GM12878 (cell line): ENCODE measurements at regions not wholly inside any gene's neighbourhood (a gene's known extent, or its start where the extent isn't known, plus 50 kb on each side); places are given as distances from the start of the nearest gene placed in this dataset.

Experiments
- ATAC-seq: fragments of 200-7000 bp; cut with Tn5 transposase; 3 replicates; pipeline ENCODE4 v1.9.1; 2020; ENCODE audit warnings: mild to moderate bottlenecking, moderate library complexity
- BruUV-seq: library from RNA; stranded (reverse); fragments of 400-500 nt; replicated peaks from 2 replicates; lab custom pipeline; 2021; lab: Mats Ljungman, UMichigan
- CTCF ChIA-PET: fragments of 300-600 bp; sonication (Branson Sonifier 250); formaldehyde crosslinking; extraction: SDS; loops from one replicate; lab custom pipeline; 2021; ENCODE audit warnings: inconsistent platforms; lab: Yijun Ruan, JAX
- POLR2A ChIA-PET: fragments of 350-600 bp; formaldehyde crosslinking; extraction: SDS; loops from one replicate; lab custom pipeline; 2021; ENCODE audit warnings: inconsistent platforms; lab: Charles Lee
- RAD21 ChIA-PET: fragments of 300-600 bp; sonication (Branson Sonifier 250); formaldehyde crosslinking; loops from one replicate; lab custom pipeline; 2023; ENCODE audit warnings: antibody characterized with exemption; ENCODE audit not compliant: unreplicated experiment; lab: Charles Lee
- SMC1A ChIA-PET: fragments of 300-600 bp; sonication (Branson Sonifier 250); formaldehyde crosslinking; loops from one replicate; lab custom pipeline; 2023; ENCODE audit not compliant: unreplicated experiment, uncharacterized antibody; lab: Charles Lee
- DNase-seq: peaks from one replicate; pipeline ENCODE4 v3.0.0-alpha.2; 2011; ENCODE audit warnings: low read depth, low spot score
- FAIRE-seq: peaks from 3 replicates; lab custom pipeline; 2011; peaks lifted over from hg19 to GRCh38; lab: Jason Lieb, UNC
- H2AFZ ChIP-seq: 2 replicates; pipeline ENCODE4 v1.6.0; 2011; ENCODE audit warnings: low read depth, low read length, control low read depth; ENCODE audit not compliant: control insufficient read depth
- H3K27ac ChIP-seq: 2 replicates; pipeline ENCODE4 v1.5.1; 2011; ENCODE audit warnings: control low read depth; ENCODE audit not compliant: control insufficient read depth, insufficient read depth
- H3K27me3 ChIP-seq, 2 experiments: replicated peaks in 1 of 2; 2 replicates each; pipeline versions ENCODE4 v1.6.0 to v1.6.1; 2011; ENCODE audit warnings: low read length in 1 of 2; ENCODE audit not compliant: control insufficient read depth in 2 of 2, insufficient read depth in 2 of 2
- H3K36me3 ChIP-seq, 2 experiments: 2 replicates each; pipeline ENCODE4 v1.5.1; 2011; ENCODE audit warnings: low read length in 1 of 2; ENCODE audit not compliant: control insufficient read depth in 2 of 2, insufficient read depth in 2 of 2
- H3K4me1 ChIP-seq: 2 replicates; pipeline ENCODE4 v1.6.1; 2011; ENCODE audit warnings: mild to moderate bottlenecking, low read length, moderate library complexity, mixed read lengths; ENCODE audit not compliant: control insufficient read depth, insufficient read depth
- H3K4me2 ChIP-seq: 2 replicates; pipeline ENCODE4 v1.6.0; 2011; ENCODE audit warnings: control low read depth; ENCODE audit not compliant: control insufficient read depth, insufficient read depth
- H3K4me3 ChIP-seq: fragments of 200-600 bp; sonication (generic); 2 replicates; pipeline ENCODE4 v1.5.1; 2016
- H3K79me2 ChIP-seq: 2 replicates; pipeline ENCODE4 v1.6.0; 2011; ENCODE audit warnings: low read length; ENCODE audit not compliant: control insufficient read depth, insufficient read depth
- H3K9ac ChIP-seq: 2 replicates; pipeline ENCODE4 v1.8.0; 2011; ENCODE audit warnings: low read length, control low read depth, mixed read lengths; ENCODE audit not compliant: control insufficient read depth, insufficient read depth
- H3K9me3 ChIP-seq: replicated peaks from 3 replicates; pipeline ENCODE4 v1.5.1; 2011; ENCODE audit warnings: mild to moderate bottlenecking, low read length; ENCODE audit not compliant: control insufficient read depth, insufficient read depth
- H4K20me1 ChIP-seq: 2 replicates; pipeline ENCODE4 v1.6.0; 2011; ENCODE audit not compliant: control insufficient read depth, insufficient read depth
- BCL11A ChIP-seq: IDR thresholded peaks from 2 replicates; pipeline ENCODE4 v1.6.1; 2011; ENCODE audit warnings: low read depth, low read length
- BHLHE40 ChIP-seq, 2 experiments: fragments of 450-650 bp in 1 of 2; IDR thresholded peaks; 2 replicates each; pipeline ENCODE4 v1.6.1; 2011 to 2017; ENCODE audit warnings: low read depth in 2 of 2, borderline replicate concordance in 1 of 2, improper control_type of control experiment in 1 of 2, low read length in 1 of 2, mild to moderate bottlenecking in 1 of 2
- EP300 ChIP-seq, 2 experiments: fragments of 150-350 bp in 1 of 2; IDR thresholded peaks; 2 replicates each; pipeline ENCODE4 v1.6.1; 2011 to 2012; ENCODE audit warnings: low read depth in 2 of 2, low read length in 2 of 2, borderline replicate concordance in 1 of 2, improper control_type of control experiment in 1 of 2, inconsistent platforms in 1 of 2; ENCODE audit not compliant: control insufficient read depth in 1 of 2
- NRF1 ChIP-seq: conservative IDR thresholded peaks from 2 replicates; pipeline ENCODE4 v1.6.1; 2011; ENCODE audit warnings: mild to moderate bottlenecking, low read depth, low read length, improper control_type of control experiment
- PAX5 ChIP-seq: IDR thresholded peaks from 2 replicates; pipeline ENCODE4 v1.6.1; 2011; ENCODE audit warnings: low read depth, low read length, borderline replicate concordance
- RAD21 ChIP-seq: IDR thresholded peaks from 2 replicates; pipeline ENCODE4 v1.6.1; 2011; ENCODE audit warnings: mild to moderate bottlenecking, low read depth, low read length, moderate library complexity; ENCODE audit not compliant: insufficient read depth
- SMAD5 ChIP-seq: IDR thresholded peaks from 2 replicates; pipeline ENCODE4 v1.6.1; 2016; ENCODE audit warnings: antibody characterized with exemption, low read depth
- TARDBP ChIP-seq: IDR thresholded peaks from 2 replicates; pipeline ENCODE4 v1.6.1; 2016; ENCODE audit warnings: borderline replicate concordance
- ZNF217 ChIP-seq: fragments of 450-650 bp; IDR thresholded peaks from 2 replicates; pipeline ENCODE4 v1.6.1; 2017; ENCODE audit warnings: antibody characterized with exemption, mild to moderate bottlenecking
- ZSCAN29 ChIP-seq: fragments of 450-650 bp; IDR thresholded peaks from 2 replicates; pipeline ENCODE4 v1.6.1; 2017; ENCODE audit warnings: mild to moderate bottlenecking, moderate library complexity
- WGBS: methylation state at CpG from one replicate; pipeline ENCODE4 v1.1.6; 2016; ENCODE audit warnings: low lambda C conversion rate; ENCODE audit not compliant: insufficient replicate concordance, insufficient coverage; ENCODE audit errors: missing lambda C conversion rate; 5-methylcytosine and 5-hydroxymethylcytosine counted together
- in situ Hi-C: fragments of 300-500 bp; cut with MboI; formaldehyde crosslinking; loops from 9 replicates; pipeline ENCODE4 v1.14.3; 2018; ENCODE audit warnings: mixed read lengths
- intact Hi-C: fragments of 100-400 bp; cut with micrococcal nuclease; formaldehyde crosslinking; loops from one replicate; pipeline ENCODE4 v1.14.2; 2022; ENCODE audit not compliant: unreplicated experiment
- TF ChIP-seq, protein P1 (sequence below): fragments of 450-650 bp; conservative IDR thresholded peaks from 2 replicates; pipeline ENCODE4 v1.6.1; 2017; ENCODE audit warnings: mild to moderate bottlenecking, moderate library complexity
- TF ChIP-seq, protein P2 (sequence below): IDR thresholded peaks from 2 replicates; pipeline ENCODE4 v1.6.1; 2011; ENCODE audit warnings: borderline replicate concordance, low read depth, mild to moderate bottlenecking, moderate library complexity, low read length; ENCODE audit not compliant: insufficient read depth, poor library complexity, severe bottlenecking
- TF ChIP-seq, protein P3 (sequence below): IDR thresholded peaks from 2 replicates; pipeline ENCODE4 v1.6.1; 2011; ENCODE audit warnings: low read depth, mild to moderate bottlenecking, low read length, moderate library complexity, borderline replicate concordance; ENCODE audit errors: extremely low read depth

DNA sequence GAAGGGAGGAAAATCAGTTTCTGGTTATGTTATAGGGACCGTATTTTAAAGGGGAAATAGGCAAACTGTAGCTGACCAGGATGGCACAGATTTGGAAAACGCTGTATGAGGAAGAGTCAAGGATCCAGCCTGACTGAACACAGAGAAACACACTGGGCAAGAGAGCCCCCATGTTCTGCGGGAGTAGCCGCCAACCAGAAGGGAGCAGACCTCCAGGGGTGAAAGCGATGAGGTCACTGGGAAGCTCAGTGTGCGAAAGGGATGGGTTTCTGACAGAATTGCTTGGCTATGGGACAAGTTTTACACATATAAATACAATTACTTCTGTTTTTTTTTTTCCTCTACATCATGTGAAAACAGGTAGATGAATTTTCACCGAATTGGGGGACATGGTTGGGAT is 291.6 kb upstream of the PODXL start:
- Histone ChIP-seq H4K20me1 (no peaks in the 10 kb centered on the region), H3K4me3 (no peak overlapping the region), H3K79me2 (no peaks in the 10 kb centered on the region), H2AFZ (no peak overlapping the region), H3K9me3 (no peaks in the 10 kb centered on the region), H3K4me2 (no peak overlapping the region), H3K36me3 (no peaks in the 10 kb centered on the region), H3K9ac (no peak overlapping the region), H3K4me1 (no peaks in the 10 kb centered on the region), H3K27me3 (peaks cover 0 to 1% of the 10 kb centered on the region in 2 experiments; a peak in 1 of 4 replicates), H3K27ac (no peak overlapping the region)
- WGBS = 4% methylated on average over 7 of the region's 7 CpGs
- FAIRE-seq (no peak), DNase-seq (no peak), ATAC-seq (no peak)
- RAD21 ChIA-PET = no interaction called here
- TF ChIP-seq EP300 (IDR thresholded peaks at IDR 0.05; ENCODE audit: borderline replicate concordance in 1 of 2, control insufficient read depth in 1 of 2, low read depth in 2 of 2, low read length in 2 of 2) = no peak
- no peak for TF ChIP-seq BCL11A
- TF ChIP-seq SMAD5 = no peak
- TF ChIP-seq, protein P1, sequence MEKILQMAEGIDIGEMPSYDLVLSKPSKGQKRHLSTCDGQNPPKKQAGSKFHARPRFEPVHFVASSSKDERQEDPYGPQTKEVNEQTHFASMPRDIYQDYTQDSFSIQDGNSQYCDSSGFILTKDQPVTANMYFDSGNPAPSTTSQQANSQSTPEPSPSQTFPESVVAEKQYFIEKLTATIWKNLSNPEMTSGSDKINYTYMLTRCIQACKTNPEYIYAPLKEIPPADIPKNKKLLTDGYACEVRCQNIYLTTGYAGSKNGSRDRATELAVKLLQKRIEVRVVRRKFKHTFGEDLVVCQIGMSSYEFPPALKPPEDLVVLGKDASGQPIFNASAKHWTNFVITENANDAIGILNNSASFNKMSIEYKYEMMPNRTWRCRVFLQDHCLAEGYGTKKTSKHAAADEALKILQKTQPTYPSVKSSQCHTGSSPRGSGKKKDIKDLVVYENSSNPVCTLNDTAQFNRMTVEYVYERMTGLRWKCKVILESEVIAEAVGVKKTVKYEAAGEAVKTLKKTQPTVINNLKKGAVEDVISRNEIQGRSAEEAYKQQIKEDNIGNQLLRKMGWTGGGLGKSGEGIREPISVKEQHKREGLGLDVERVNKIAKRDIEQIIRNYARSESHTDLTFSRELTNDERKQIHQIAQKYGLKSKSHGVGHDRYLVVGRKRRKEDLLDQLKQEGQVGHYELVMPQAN = no peak
- no peak for TF ChIP-seq ZSCAN29
- TF ChIP-seq PAX5 = no peak
- TF ChIP-seq BHLHE40 (IDR thresholded peaks at IDR 0.05; ENCODE audit: borderline replicate concordance in 1 of 2, low read depth in 2 of 2, low read length in 1 of 2) = no peak
- no peak for TF ChIP-seq ZNF217
- no peak for TF ChIP-seq RAD21
- TF ChIP-seq, protein P2, sequence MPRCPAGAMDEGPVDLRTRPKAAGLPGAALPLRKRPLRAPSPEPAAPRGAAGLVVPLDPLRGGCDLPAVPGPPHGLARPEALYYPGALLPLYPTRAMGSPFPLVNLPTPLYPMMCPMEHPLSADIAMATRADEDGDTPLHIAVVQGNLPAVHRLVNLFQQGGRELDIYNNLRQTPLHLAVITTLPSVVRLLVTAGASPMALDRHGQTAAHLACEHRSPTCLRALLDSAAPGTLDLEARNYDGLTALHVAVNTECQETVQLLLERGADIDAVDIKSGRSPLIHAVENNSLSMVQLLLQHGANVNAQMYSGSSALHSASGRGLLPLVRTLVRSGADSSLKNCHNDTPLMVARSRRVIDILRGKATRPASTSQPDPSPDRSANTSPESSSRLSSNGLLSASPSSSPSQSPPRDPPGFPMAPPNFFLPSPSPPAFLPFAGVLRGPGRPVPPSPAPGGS = no peak
- no peak for TF ChIP-seq NRF1
- TF ChIP-seq TARDBP = no peak
- TF ChIP-seq, protein P3, sequence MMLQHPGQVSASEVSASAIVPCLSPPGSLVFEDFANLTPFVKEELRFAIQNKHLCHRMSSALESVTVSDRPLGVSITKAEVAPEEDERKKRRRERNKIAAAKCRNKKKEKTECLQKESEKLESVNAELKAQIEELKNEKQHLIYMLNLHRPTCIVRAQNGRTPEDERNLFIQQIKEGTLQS = no peak
- in situ Hi-C loops (no loop called here), intact Hi-C loops (no loop called here)
- POLR2A ChIA-PET = no interaction called here
- no TSS peak for BruUV-seq
- CTCF ChIA-PET = no interaction called here
- SMC1A ChIA-PET = interaction anchor here (0.6 kb wide), 1 partner anchor 1866 kb away, joined by 3 read pairs; no protein-coding TSS in a partner anchor
